ENCODE measurements at regions not wholly inside any gene's neighbourhood (a gene's known extent, or its start where the extent isn't known, plus 50 kb on each side); places are given as distances from the start of the nearest gene placed in this dataset.

DNA sequence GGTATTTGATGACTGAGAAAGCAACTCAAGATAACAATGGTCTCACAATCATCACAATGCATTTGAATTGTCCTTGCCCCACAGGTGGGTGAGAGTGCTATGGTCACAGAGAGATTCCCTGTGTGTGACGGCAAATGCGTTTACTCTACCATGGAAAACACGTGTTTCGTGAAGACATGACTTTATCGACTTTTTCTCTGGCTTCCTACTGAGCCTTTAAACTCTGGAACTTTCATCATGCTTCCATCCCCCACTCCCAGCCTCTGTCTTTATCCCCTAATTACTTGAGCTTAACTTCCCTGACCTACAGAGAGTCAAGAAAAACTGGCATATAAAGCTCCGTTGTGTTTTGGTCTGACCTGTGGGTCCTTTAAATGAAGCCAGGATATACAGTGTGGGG, 414.1 kb upstream of the CLINT1 start (continued):
- TF ChIP-seq, protein P1, sequence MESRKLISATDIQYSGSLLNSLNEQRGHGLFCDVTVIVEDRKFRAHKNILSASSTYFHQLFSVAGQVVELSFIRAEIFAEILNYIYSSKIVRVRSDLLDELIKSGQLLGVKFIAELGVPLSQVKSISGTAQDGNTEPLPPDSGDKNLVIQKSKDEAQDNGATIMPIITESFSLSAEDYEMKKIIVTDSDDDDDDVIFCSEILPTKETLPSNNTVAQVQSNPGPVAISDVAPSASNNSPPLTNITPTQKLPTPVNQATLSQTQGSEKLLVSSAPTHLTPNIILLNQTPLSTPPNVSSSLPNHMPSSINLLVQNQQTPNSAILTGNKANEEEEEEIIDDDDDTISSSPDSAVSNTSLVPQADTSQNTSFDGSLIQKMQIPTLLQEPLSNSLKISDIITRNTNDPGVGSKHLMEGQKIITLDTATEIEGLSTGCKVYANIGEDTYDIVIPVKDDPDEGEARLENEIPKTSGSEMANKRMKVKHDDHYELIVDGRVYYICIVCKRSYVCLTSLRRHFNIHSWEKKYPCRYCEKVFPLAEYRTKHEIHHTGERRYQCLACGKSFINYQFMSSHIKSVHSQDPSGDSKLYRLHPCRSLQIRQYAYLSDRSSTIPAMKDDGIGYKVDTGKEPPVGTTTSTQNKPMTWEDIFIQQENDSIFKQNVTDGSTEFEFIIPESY (CRISPR knock-in tag; IDR thresholded peaks at IDR 0.05): no peak

DNA sequence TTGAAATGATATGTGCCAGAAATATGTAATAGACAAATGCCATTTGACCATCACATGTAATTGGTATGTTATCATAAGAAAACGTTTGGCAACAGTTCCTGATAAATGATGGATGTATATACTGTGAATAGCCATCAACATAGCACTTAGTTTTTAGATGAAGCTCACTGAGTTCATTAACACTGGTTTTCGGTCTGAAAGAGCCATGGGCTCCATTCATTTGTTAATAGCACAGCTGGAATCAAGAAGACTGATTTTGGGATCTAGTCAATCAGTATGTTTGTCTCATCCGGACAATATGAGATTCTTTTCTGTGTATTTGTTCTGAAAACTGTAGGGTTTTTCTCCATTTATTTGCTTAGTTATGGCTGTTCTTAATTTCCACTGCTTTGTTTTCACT, 413.5 kb upstream of the CLINT1 start:
- BruUV-seq (replicated peaks): no TSS peak

More for the DNA sequence above, 413.5 kb upstream of the CLINT1 start:
- CTCF ChIA-PET (ENCODE audit: low intra/inter-chr PET ratio, low total read pairs): no interaction called here
- POLR2A ChIA-PET: no interaction called here
- Histone ChIP-seq H2AFZ (ENCODE audit: low read length) (no peak overlapping the region), H3K36me3 (replicated peaks in 1 of 2; ENCODE audit: control insufficient read depth in 1 of 2, insufficient read depth in 2 of 2, low read length in 2 of 2) (no peaks in the 10 kb centered on the region), H3K9ac (ENCODE audit: insufficient read depth, low read depth, low read length) (no peak overlapping the region), H4K20me1 (ENCODE audit: insufficient read depth, low read length) (no peaks in the 10 kb centered on the region), H3K9me3 (ENCODE audit: low read length) (no peaks in the 10 kb centered on the region), H3K27me3 (ENCODE audit: control insufficient read depth in 1 of 2, insufficient read depth in 2 of 2, low read length in 2 of 2) (no peaks in the 10 kb centered on the region), H3K79me2 (ENCODE audit: insufficient read depth, low read length) (no peaks in the 10 kb centered on the region), H3K27ac (ENCODE audit: extremely low read length, insufficient read depth, low read length) (no peak overlapping the region), H3K4me2 (ENCODE audit: low read depth, low read length) (no peak overlapping the region), H3K4me3 (replicated peaks in 1 of 3; ENCODE audit: insufficient read depth in 1 of 3, low read depth in 2 of 3, low read length in 3 of 3) (no peak overlapping the region), H3K4me1 (ENCODE audit: insufficient read depth, low read length) (no peaks in the 10 kb centered on the region)
- intact Hi-C loops (cut with micrococcal nuclease; ENCODE audit: unreplicated experiment) (no loop called here), in situ Hi-C loops (cut with HindIII; ENCODE audit: extremely low pct_ligation_motif_present, low pct_unique_long_range_greater_than_20kb) (no loop called here)
- no peak for DNase-seq (ENCODE audit: low spot score)
- no peak for ATAC-seq
- no peak for FAIRE-seq
- TF ChIP-seq EHMT2 (IDR thresholded peaks at IDR 0.05; ENCODE audit: borderline replicate concordance, low read depth, low read length) (no peak), KLF16 (CRISPR knock-in tag; IDR thresholded peaks at IDR 0.05) (no peak), TMF1 (CRISPR knock-in tag; IDR thresholded peaks at IDR 0.05; ENCODE audit: low read depth) (no peak), NBN (conservative IDR thresholded peaks at IDR 0.05) (no peak), TCF7L2 (IDR thresholded peaks at IDR 0.05; ENCODE audit: low read depth, low read length) (no peak), CREM (IDR thresholded peaks at IDR 0.05) (no peak), CREM (CRISPR knock-in tag; IDR thresholded peaks at IDR 0.05) (no peak), ZNF782 (CRISPR knock-in tag; IDR thresholded peaks at IDR 0.05; ENCODE audit: borderline replicate concordance) (no peak), ZFP36L1 (CRISPR knock-in tag; IDR thresholded peaks at IDR 0.05) (no peak), SRF (IDR thresholded peaks at IDR 0.05; ENCODE audit: low read depth, low read length) (no peak), AKAP8 (CRISPR knock-in tag; IDR thresholded peaks at IDR 0.05) (no peak), MTF1 (CRISPR knock-in tag; IDR thresholded peaks at IDR 0.05) (no peak), TCF12 (IDR thresholded peaks at IDR 0.05) (no peak), TCF12 (CRISPR knock-in tag; IDR thresholded peaks at IDR 0.05) (no peak)
- TF ChIP-seq, protein P2, sequence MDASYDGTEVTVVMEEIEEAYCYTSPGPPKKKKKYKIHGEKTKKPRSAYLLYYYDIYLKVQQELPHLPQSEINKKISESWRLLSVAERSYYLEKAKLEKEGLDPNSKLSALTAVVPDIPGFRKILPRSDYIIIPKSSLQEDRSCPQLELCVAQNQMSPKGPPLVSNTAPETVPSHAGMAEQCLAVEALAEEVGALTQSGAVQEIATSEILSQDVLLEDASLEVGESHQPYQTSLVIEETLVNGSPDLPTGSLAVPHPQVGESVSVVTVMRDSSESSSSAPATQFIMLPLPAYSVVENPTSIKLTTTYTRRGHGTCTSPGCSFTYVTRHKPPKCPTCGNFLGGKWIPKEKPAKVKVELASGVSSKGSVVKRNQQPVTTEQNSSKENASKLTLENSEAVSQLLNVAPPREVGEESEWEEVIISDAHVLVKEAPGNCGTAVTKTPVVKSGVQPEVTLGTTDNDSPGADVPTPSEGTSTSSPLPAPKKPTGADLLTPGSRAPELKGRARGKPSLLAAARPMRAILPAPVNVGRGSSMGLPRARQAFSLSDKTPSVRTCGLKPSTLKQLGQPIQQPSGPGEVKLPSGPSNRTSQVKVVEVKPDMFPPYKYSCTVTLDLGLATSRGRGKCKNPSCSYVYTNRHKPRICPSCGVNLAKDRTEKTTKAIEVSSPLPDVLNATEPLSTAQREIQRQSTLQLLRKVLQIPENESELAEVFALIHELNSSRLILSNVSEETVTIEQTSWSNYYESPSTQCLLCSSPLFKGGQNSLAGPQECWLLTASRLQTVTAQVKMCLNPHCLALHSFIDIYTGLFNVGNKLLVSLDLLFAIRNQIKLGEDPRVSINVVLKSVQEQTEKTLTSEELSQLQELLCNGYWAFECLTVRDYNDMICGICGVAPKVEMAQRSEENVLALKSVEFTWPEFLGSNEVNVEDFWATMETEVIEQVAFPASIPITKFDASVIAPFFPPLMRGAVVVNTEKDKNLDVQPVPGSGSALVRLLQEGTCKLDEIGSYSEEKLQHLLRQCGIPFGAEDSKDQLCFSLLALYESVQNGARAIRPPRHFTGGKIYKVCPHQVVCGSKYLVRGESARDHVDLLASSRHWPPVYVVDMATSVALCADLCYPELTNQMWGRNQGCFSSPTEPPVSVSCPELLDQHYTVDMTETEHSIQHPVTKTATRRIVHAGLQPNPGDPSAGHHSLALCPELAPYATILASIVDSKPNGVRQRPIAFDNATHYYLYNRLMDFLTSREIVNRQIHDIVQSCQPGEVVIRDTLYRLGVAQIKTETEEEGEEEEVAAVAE (CRISPR knock-in tag; IDR thresholded peaks at IDR 0.05; ENCODE audit: borderline replicate concordance): no peak
- TF ChIP-seq, protein P3, sequence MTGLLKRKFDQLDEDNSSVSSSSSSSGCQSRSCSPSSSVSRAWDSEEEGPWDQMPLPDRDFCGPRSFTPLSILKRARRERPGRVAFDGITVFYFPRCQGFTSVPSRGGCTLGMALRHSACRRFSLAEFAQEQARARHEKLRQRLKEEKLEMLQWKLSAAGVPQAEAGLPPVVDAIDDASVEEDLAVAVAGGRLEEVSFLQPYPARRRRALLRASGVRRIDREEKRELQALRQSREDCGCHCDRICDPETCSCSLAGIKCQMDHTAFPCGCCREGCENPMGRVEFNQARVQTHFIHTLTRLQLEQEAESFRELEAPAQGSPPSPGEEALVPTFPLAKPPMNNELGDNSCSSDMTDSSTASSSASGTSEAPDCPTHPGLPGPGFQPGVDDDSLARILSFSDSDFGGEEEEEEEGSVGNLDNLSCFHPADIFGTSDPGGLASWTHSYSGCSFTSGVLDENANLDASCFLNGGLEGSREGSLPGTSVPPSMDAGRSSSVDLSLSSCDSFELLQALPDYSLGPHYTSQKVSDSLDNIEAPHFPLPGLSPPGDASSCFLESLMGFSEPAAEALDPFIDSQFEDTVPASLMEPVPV (CRISPR knock-in tag; IDR thresholded peaks at IDR 0.05): no peak
- 0% methylated on average over 3 of the region's 3 CpGs for WGBS (ENCODE audit: low lambda C conversion rate)
